HG03108 (cell line): ENCODE measurements at regions not wholly inside any gene's neighbourhood (a gene's known extent, or its start where the extent isn't known, plus 50 kb on each side); places are given as distances from the start of the nearest gene placed in this dataset.

ENCODE experiments used
- ATAC-seq: cut with Tn5 transposase; IDR thresholded peaks from one replicate; pipeline ENCODE4 v1.9.1; 2021; ENCODE audit warnings: moderate library complexity; ENCODE audit not compliant: unreplicated experiment

GRCh38 chr19:28427376-28428083 lies 785.4 kb downstream of the UQCRFS1 start:
- ATAC-seq, result no peak

DNA sequence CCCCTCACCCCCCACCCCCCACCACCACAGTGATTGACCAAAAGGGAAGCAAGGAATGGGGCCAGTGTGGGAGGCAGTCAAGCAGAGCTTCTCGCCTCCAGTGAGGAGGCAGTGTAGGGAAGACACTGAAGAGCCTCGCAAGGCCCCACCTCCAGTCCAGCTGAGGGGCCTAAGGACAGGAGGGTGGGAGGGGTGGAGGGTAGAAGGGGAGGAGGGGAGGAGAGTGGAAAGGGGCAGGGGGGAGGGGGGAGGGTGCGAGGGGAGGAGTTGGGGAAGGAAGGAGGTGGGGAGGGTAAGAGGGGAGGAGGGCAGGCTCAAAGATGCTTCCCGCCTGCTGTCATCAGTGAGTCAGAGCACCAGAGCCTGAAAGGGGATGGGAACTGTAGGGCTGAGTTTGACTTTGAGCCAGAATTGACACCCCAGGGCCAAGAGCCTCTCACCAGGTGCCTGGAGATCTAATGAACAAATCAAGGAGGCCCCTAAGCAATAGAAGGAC lies 786.2 kb downstream of the UQCRFS1 start:
- no peak for ATAC-seq

GRCh38 chr19:28426110-28426729 lies 786.7 kb downstream of the UQCRFS1 start:
- ATAC-seq, result no peak

DNA sequence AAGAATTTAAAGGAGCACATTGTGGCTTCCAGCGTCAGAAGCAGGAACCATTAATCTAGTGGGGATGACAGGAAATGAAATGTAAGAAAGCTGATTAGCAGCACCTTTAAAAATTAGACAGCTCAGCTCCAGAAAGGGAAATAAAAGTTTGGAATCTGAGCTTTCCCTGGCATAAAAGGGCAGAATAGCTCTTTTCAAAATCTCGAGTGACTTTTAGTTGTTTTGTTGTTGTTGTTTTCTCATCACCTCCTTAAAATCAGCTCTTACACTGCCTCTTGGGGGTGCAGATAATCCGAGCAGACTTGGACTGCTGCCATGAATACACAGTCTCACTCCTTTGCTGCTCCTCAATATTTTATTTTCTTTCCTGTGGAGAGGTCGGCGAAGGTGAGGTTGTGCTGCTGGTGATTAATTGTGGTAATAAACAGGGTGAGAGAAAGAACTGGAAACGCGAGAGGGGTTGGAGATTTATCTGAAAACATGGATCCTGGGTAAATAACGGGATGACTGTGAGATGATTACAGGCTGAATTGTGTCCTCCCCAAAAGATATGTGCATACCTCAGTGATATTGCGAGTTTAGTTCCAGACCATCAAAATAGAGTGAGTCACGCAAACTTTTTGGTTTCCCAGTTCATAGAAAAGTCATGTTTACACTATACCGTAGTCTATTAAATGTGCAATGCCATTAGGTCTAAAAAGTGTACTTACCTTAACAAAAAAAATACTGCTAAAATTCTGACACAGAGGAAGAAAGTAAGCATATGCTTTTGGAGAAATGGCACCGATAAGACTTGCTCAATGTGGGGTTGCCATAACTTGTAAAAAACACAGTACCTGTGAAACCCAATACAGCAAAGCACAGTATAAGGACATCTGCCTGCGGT lies 787.7 kb downstream of the UQCRFS1 start:
- ATAC-seq, result no peak

- no peak for ATAC-seq
These were observed 788.3 kb downstream of the UQCRFS1 start for GRCh38 chr19:28424662-28425045.

DNA sequence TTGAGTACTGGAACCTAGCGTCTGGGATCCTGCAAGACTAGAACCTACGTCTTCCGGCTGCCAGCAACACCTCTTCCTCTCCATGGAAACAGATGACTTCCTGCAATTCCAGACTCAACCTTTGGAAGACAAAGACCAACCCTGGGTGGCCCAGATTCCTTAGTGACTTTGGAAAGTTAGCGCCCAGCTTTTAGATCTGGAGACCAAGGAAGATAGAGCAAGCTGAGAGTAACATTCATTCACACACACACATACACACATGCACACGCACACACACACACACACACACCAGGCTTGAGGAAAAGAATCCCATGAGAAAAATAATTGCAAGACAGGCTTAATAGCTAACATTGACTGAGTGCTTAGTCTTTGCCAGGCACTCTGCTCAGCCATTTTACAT lies 788.9 kb downstream of the UQCRFS1 start:
- ATAC-seq, result no peak

DNA sequence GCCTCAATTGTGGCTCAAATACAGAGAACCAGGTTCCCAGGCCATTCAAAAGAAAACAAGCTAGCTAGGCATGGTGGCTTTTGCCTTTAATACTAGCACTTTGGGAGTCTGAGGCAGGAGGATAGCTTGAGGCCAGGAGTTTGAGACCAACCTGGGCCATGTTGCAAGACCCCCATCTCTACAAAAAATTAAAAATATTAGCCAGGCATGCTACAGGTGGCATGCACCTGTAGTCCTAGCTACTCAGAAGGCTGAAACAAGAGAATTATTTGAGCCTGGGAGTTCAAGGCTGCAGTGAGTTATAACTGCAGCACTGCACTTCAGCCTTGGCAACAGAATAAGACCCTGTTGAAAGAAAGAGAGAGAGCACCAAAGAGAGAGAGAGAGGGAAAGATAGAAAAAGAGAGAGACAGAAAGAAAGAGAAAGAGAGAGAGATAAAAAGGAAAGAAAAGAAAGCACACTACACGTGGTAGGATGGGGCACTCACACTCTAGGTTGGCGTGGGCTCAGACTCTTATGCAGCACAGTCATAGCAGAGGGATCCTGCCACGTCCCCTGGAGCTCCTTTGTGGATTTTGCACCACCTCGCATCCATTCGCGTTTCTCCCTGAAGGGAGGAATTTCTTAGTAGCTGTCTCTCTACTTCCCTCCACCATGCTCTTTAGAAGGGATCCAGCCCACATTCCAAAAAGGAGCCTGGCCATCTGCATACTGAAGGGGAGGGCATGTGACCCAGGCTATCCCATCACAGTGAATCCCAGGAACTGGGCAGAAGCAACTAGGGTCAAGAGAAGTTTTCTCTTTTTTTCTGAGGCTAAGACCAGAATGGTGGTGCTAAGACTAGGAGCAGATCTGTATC lies 789.9 kb downstream of the UQCRFS1 start:
- no peak for ATAC-seq

DNA sequence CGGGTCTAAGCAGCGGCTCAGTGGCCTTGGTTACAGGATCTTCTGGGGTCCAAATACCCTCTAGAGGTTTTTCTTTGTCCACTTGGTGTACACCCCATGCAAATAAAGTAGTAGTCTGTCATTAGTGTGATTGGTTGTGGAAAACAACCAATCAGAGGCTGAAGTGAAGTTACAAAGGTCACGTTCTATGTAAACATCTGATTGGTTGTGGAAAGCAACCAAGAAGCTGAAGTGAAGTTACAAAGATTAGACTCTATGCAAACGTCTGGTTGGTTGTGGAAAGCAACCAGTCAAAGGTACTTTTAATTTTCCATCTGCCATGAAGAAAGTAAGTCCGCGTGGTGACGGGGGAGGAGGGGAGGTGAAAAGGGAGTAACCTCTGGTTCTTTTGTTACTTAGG lies 790.9 kb downstream of the UQCRFS1 start:
- ATAC-seq, result no peak

DNA sequence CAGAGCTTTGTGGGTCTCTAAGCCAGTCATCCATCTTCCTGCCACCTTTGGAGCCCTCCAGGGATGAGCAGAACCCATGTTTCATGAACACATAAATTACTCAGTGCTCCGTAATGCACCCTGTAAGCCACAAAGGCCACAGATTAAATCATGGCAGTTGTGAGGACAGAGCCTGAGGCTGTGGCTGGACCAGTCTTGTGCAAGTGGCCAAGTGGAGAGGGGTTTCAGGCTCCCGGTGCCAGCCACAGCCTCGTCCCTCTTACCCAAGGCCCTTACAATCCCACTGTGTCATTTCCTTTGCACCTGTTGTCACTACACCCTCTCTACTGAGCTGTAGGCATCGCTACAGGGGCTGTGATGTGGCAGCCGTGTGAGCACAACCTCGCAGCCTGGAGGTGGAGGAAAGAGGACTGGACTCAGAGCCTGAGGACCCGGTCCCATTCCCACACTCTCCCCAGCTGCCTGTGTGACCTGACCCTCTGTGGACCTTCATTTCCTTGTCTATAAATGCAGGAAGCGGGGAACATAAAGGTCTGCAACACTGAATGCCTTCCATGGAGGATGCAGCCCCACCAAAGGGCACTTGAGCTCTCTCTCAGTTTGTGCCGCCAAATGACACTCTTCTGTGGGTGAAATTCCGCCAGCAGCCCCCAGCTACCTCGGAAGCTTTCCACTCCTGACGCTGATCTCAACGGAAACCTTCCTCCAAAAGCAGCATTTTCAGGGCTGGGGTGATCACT lies 792.0 kb downstream of the UQCRFS1 start:
- no peak for ATAC-seq

GRCh38 chr19:28419312-28419711 lies 793.6 kb downstream of the UQCRFS1 start:
- no peak for ATAC-seq

DNA sequence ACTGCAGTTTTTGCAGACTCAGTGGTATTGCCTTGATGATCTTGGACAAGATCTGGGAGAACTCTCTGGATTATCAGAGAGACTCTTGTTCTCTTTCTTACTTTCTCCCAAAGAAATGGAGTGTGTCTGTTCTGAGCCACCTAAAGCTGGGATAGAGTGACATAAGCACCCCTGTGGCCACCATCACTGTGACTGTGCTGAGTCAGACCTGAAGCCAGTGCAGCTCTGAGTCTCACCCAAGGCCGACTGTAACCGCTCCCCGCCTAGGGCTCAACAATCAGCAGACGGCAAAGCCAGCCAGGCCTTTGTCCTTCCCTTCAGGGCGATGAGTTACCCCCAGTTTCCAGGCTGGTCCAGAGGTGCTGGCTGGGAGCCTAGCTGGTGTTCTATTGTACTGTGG lies 795.6 kb downstream of the UQCRFS1 start:
- no peak for ATAC-seq

- no peak for ATAC-seq
These were observed 796.7 kb downstream of the UQCRFS1 start for GRCh38 chr19:28416245-28416644.

DNA sequence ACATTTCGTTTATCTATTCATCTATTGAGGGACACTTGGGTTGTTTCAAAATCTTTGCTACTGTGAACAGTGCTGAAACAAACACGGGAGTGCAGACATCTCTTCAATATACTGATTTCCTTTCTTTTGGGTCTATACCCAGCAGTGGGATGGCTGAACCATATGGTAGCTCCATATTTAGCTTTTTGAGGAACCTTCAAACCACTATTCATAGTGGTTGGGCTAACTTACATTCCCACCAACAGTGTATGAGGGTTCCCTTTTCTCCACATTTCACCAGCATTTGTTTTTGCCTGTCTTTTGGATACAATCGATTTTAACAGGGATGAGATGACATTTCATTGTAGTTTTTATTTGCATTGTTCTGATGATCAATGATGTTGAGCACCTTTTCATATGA lies 798.2 kb downstream of the UQCRFS1 start:
- no peak for ATAC-seq

DNA sequence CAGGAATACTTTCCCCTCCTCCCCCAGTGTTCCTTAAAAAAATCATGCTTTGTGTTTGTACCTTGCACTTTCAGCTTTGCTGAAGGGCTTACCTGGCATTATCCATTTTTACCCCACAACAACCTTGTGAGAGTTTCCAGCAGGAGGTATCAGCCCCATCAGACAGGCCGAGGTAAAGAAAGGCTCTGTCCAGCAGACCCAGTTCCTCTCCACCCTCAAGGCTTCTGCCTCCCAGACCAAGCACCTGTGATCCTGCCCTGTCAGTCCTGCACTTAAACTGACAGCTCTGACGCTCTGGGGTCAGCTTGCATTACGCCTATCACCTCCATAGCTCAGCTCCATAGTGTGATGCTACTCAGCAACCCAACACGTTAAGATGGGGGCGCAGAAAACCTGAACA lies 803.1 kb downstream of the UQCRFS1 start:
- no peak for ATAC-seq

DNA sequence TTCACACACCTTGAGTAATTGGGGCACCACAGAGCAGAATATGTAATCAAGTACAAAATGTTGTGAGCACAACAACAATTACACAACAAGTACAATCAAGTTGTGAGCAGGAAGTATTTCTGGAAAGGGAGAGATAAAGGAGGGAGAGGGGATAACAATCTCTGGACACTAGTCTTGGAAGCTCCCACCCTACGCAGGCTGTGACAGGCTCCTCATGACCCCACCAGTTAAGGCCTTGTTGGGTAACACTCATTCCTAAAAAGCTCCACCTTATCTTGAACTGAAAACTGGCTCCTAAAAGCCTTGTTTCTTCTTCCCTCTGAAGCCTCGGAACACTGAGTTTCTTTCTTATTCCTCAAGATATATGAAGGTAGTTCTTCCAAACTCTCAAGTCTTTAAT lies 806.0 kb downstream of the UQCRFS1 start:
- no peak for ATAC-seq

DNA sequence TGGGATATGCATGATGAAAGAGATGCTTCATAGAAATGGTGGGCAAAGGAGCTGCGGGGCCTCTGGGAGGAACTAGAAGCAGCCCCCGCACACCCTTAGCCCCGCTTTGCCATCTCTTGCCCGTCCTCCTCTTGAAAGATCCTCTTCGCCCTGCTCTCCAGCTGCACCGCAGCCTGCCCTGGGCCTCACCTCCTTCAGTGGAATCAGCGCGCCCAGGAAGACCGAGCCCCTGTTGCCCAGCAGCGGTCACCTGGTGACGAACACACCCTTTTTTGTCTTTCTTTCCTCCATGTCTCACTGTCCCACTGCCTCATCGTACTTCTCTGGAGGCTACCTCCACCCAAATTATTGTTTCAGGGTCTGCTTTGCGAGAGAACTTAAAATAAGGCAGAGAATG lies 807.6 kb downstream of the UQCRFS1 start:
- ATAC-seq, result no peak

- ATAC-seq, result no peak
These were observed 808.5 kb downstream of the UQCRFS1 start for GRCh38 chr19:28404472-28404871.

GRCh38 chr19:28403690-28404089 lies 809.3 kb downstream of the UQCRFS1 start:
- no peak for ATAC-seq

GRCh38 chr19:28402701-28403290 lies 810.2 kb downstream of the UQCRFS1 start:
- ATAC-seq, result no peak
